Inflammatory macrophage (primary cell): ENCODE measurements at regions not wholly inside any gene's neighbourhood (a gene's known extent, or its start where the extent isn't known, plus 50 kb on each side); places are given as distances from the start of the nearest gene placed in this dataset.

Experiments used
- DNase-seq, 2 donors: peaks; one replicate each; pipeline ENCODE4 v3.0.0-alpha.2; 2020 to 2022

- DNase-seq = peak; percentile 43 to 54
These were observed 262.4 kb downstream of the HHIPL2 start for GRCh38 chr1:222285526-222285925.

GRCh38 chr1:222284466-222284865, 263.4 kb downstream of the HHIPL2 start:
- no peak for DNase-seq

GRCh38 chr1:222283147-222283768, 264.6 kb downstream of the HHIPL2 start:
- DNase-seq = no peak

GRCh38 chr1:222279591-222279990, 268.3 kb downstream of the HHIPL2 start:
- DNase-seq = no peak

- no peak for DNase-seq
These were observed 269.4 kb downstream of the HHIPL2 start for GRCh38 chr1:222278501-222278900.

- no peak for DNase-seq
These were observed 272.0 kb downstream of the HHIPL2 start for GRCh38 chr1:222275729-222276465.

GRCh38 chr1:222275001-222275728, 272.7 kb downstream of the HHIPL2 start:
- no peak for DNase-seq

- no peak for DNase-seq
These were observed 281.4 kb downstream of the HHIPL2 start for GRCh38 chr1:222266223-222267196.

- DNase-seq = no peak
These were observed 284.1 kb downstream of the HHIPL2 start for GRCh38 chr1:222263791-222264190.

- no peak for DNase-seq
These were observed 290.9 kb downstream of the HHIPL2 start for GRCh38 chr1:222257027-222257426.

GRCh38 chr1:222256058-222256457, 291.8 kb downstream of the HHIPL2 start:
- DNase-seq = no peak

GRCh38 chr1:222252788-222253187, 295.1 kb downstream of the HHIPL2 start:
- no peak for DNase-seq

- DNase-seq = no peak
These were observed 296.1 kb downstream of the HHIPL2 start for GRCh38 chr1:222251847-222252246.

GRCh38 chr1:222250376-222250775, 297.5 kb downstream of the HHIPL2 start:
- no peak for DNase-seq

- DNase-seq = no peak
These were observed 300.0 kb downstream of the HHIPL2 start for GRCh38 chr1:222247811-222248310.

- DNase-seq = no peak
These were observed 300.8 kb downstream of the HHIPL2 start for GRCh38 chr1:222247081-222247480.

- no peak for DNase-seq
These were observed 304.0 kb downstream of the HHIPL2 start for GRCh38 chr1:222243902-222244301.

GRCh38 chr1:222242492-222242891, 305.4 kb downstream of the HHIPL2 start:
- DNase-seq = no peak

GRCh38 chr1:222241410-222241809, 306.5 kb downstream of the HHIPL2 start:
- DNase-seq = no peak

- DNase-seq = no peak
These were observed 307.2 kb downstream of the HHIPL2 start for GRCh38 chr1:222240536-222241181.

- no peak for DNase-seq
These were observed 308.8 kb downstream of the HHIPL2 start for GRCh38 chr1:222239130-222239529.

GRCh38 chr1:222234351-222234750, 313.6 kb downstream of the HHIPL2 start:
- DNase-seq = no peak
